ENCODE measurements at regions not wholly inside any gene's neighbourhood (a gene's known extent, or its start where the extent isn't known, plus 50 kb on each side); places are given as distances from the start of the nearest gene placed in this dataset.

GRCh38 chr3:5448246-5448645 is 260.7 kb downstream of the EDEM1 start:
- H3K9me3 ChIP-seq: peaks cover 4 to 5% of the 10 kb centered on the region in 2 donors
- intact Hi-C loops (cut with DNase I; ENCODE audit: low total_unique reads): no loop called here

GRCh38 chr3:5448816-5449215 is 261.3 kb downstream of the EDEM1 start:
- no peak for TF ChIP-seq POLR2A (IDR thresholded peaks at IDR 0.05)
- TF ChIP-seq CTCF (IDR thresholded peaks at IDR 0.05): no peak
- no peak for TF ChIP-seq POLR2AphosphoS5 (IDR thresholded peaks at IDR 0.05)
- Histone ChIP-seq H3K4me3 (no peak overlapping the region), H3K36me3 (no peaks in the 10 kb centered on the region), H3K27me3 (no peaks in the 10 kb centered on the region), H3K9me3 (peaks cover 4 to 5% of the 10 kb centered on the region in 2 donors), H3K4me1 (no peaks in the 10 kb centered on the region), H3K27ac (no peak overlapping the region)
- no peak for DNase-seq (ENCODE audit: low spot score in 2 of 2)
- intact Hi-C loops (cut with DNase I; ENCODE audit: low total_unique reads): no loop called here

More at GRCh38 chr3:5448246-5448645, 260.7 kb downstream of the EDEM1 start:
- no peaks in the 10 kb centered on the region for H3K4me1 ChIP-seq
- H3K4me3 ChIP-seq: no peak overlapping the region
- no peak for DNase-seq (ENCODE audit: low spot score in 2 of 2)
- TF ChIP-seq CTCF (IDR thresholded peaks at IDR 0.05): no peak
- no peak for TF ChIP-seq POLR2AphosphoS5 (IDR thresholded peaks at IDR 0.05)
- no peak for TF ChIP-seq POLR2A (IDR thresholded peaks at IDR 0.05)
- no peak overlapping the region for H3K27ac ChIP-seq
- H3K27me3 ChIP-seq: no peaks in the 10 kb centered on the region
- no peaks in the 10 kb centered on the region for H3K36me3 ChIP-seq

GRCh38 chr3:5456199-5456598 is 268.7 kb downstream of the EDEM1 start:
- H3K36me3 ChIP-seq: no peaks in the 10 kb centered on the region
- no peaks in the 10 kb centered on the region for H3K9me3 ChIP-seq
- H3K4me1 ChIP-seq: no peaks in the 10 kb centered on the region
- no peak overlapping the region for H3K4me3 ChIP-seq
- no peaks in the 10 kb centered on the region for H3K27me3 ChIP-seq
- intact Hi-C loops (cut with DNase I; ENCODE audit: low total_unique reads): no loop called here
- no peak for DNase-seq (ENCODE audit: low spot score in 2 of 2)
- H3K27ac ChIP-seq: no peak overlapping the region
- TF ChIP-seq POLR2AphosphoS5 (IDR thresholded peaks at IDR 0.05) (no peak), CTCF (IDR thresholded peaks at IDR 0.05) (no peak), POLR2A (IDR thresholded peaks at IDR 0.05) (no peak)

GRCh38 chr3:5458526-5458925 is 271.0 kb downstream of the EDEM1 start:
- no peak overlapping the region for H3K4me3 ChIP-seq
- intact Hi-C loops (cut with DNase I; ENCODE audit: low total_unique reads): no loop called here
- no peak for DNase-seq (ENCODE audit: low spot score in 2 of 2)
- H3K9me3 ChIP-seq: no peaks in the 10 kb centered on the region
- no peaks in the 10 kb centered on the region for H3K4me1 ChIP-seq
- H3K27me3 ChIP-seq: no peaks in the 10 kb centered on the region
- no peaks in the 10 kb centered on the region for H3K36me3 ChIP-seq
- no peak overlapping the region for H3K27ac ChIP-seq
- TF ChIP-seq POLR2AphosphoS5 (IDR thresholded peaks at IDR 0.05): no peak
- no peak for TF ChIP-seq POLR2A (IDR thresholded peaks at IDR 0.05)
- no peak for TF ChIP-seq CTCF (IDR thresholded peaks at IDR 0.05)

- Histone ChIP-seq H3K36me3 (no peaks in the 10 kb centered on the region), H3K27me3 (no peaks in the 10 kb centered on the region), H3K4me3 (no peak overlapping the region), H3K9me3 (no peaks in the 10 kb centered on the region), H3K27ac (no peak overlapping the region), H3K4me1 (no peaks in the 10 kb centered on the region)
- TF ChIP-seq POLR2A (IDR thresholded peaks at IDR 0.05): no peak
- TF ChIP-seq CTCF (IDR thresholded peaks at IDR 0.05): no peak
- TF ChIP-seq POLR2AphosphoS5 (IDR thresholded peaks at IDR 0.05): no peak
- intact Hi-C loops (cut with DNase I; ENCODE audit: low total_unique reads): no loop called here
- DNase-seq (ENCODE audit: low spot score in 2 of 2): no peak
Measured at GRCh38 chr3:5462086-5462485, 274.6 kb downstream of the EDEM1 start.
